HEK293 (cell line): ENCODE measurements at regions not wholly inside any gene's neighbourhood (a gene's known extent, or its start where the extent isn't known, plus 50 kb on each side); places are given as distances from the start of the nearest gene placed in this dataset.

Experiments
- CTCF ChIA-PET: fragments of 350-600 bp; formaldehyde crosslinking; extraction: SDS; loops from one replicate; lab custom pipeline; 2021; ENCODE audit warnings: antibody characterized with exemption; lab: Yijun Ruan, JAX
- POLR2A ChIA-PET: fragments of 300-600 bp; formaldehyde crosslinking; extraction: SDS; loops from one replicate; lab custom pipeline; 2020; ENCODE audit warnings: antibody characterized with exemption, inconsistent platforms; lab: Yijun Ruan, JAX
- H3K27ac ChIP-seq: fragments of 200-500 bp; sonication (Bioruptor generic); 2 replicates; pipeline ENCODE4 v1.5.1; 2014; ENCODE audit warnings: low read depth, low read length, control low read depth, inconsistent platforms; ENCODE audit errors: extremely low read depth
- H3K36me3 ChIP-seq, 2 experiments: fragments of 200-500 bp in 1 of 2; sonication (Bioruptor generic) in 1 of 2; 1 replicate in 1 of 2; 2 replicates in 1 of 2; pipeline ENCODE4 v1.5.1; 2014 to 2017; ENCODE audit warnings: inconsistent platforms in 2 of 2, low read length in 2 of 2; ENCODE audit not compliant: control insufficient read depth in 2 of 2, insufficient read depth in 1 of 2
- H3K4me1 ChIP-seq: fragments of 200-500 bp; sonication (Bioruptor generic); 2 replicates; pipeline ENCODE4 v1.5.1; 2014; ENCODE audit warnings: mild to moderate bottlenecking, low read length, inconsistent platforms; ENCODE audit not compliant: control insufficient read depth, insufficient read depth
- H3K4me3 ChIP-seq: 2 replicates; pipeline ENCODE4 v1.5.1; 2011; ENCODE audit warnings: low read depth, mild to moderate bottlenecking, control low read depth, low read length, moderate library complexity
- H3K9me3 ChIP-seq: fragments of 200-500 bp; sonication (Bioruptor generic); 2 replicates; pipeline ENCODE4 v1.5.1; 2014; ENCODE audit warnings: low read depth, low read length, inconsistent platforms; ENCODE audit not compliant: control insufficient read depth, insufficient read depth
- BCL11B ChIP-seq: fragments of 450-650 bp; formaldehyde crosslinking; IDR thresholded peaks from 2 replicates; pipeline ENCODE4 v1.5.1; 2016; ENCODE audit warnings: low read depth, missing biosample characterization, missing genetic modification characterization
- CTCF ChIP-seq: fragments of 450-650 bp; formaldehyde crosslinking; IDR thresholded peaks from 2 replicates; pipeline ENCODE4 v1.5.1; 2016; ENCODE audit warnings: missing biosample characterization, missing genetic modification characterization
- EGR2 ChIP-seq: fragments of 450-650 bp; formaldehyde crosslinking; IDR thresholded peaks from 2 replicates; pipeline ENCODE4 v1.5.1; 2016; ENCODE audit warnings: low read depth, missing biosample characterization, missing genetic modification characterization
- KLF8 ChIP-seq: fragments of 450-650 bp; formaldehyde crosslinking; IDR thresholded peaks from 2 replicates; pipeline ENCODE4 v1.5.1; 2016; ENCODE audit warnings: missing biosample characterization, missing genetic modification characterization
- MEIS1 ChIP-seq: sonication (generic); formaldehyde crosslinking; IDR thresholded peaks from 2 replicates; pipeline ENCODE4 v1.8.1; 2022; ENCODE audit warnings: missing genetic modification reagents, mild to moderate bottlenecking, borderline replicate concordance
- PRDM1 ChIP-seq: fragments of 450-650 bp; formaldehyde crosslinking; IDR thresholded peaks from 2 replicates; pipeline ENCODE4; 2016; ENCODE audit warnings: missing biosample characterization, missing genetic modification characterization
- SP2 ChIP-seq: fragments of 450-650 bp; formaldehyde crosslinking; IDR thresholded peaks from 2 replicates; pipeline ENCODE4 v1.5.1; 2016; ENCODE audit warnings: missing biosample characterization, missing genetic modification characterization
- ZBTB1 ChIP-seq: fragments of 450-650 bp; formaldehyde crosslinking; IDR thresholded peaks from 2 replicates; pipeline ENCODE4 v1.5.1; 2016; ENCODE audit warnings: missing biosample characterization, missing genetic modification characterization
- ZNF121 ChIP-seq: fragments of 450-650 bp; formaldehyde crosslinking; IDR thresholded peaks from 2 replicates; pipeline ENCODE4 v1.5.1; 2016; ENCODE audit warnings: missing biosample characterization, missing genetic modification characterization
- ZNF138 ChIP-seq: fragments of 450-650 bp; formaldehyde crosslinking; IDR thresholded peaks from 2 replicates; pipeline ENCODE4 v1.5.1; 2016; ENCODE audit warnings: missing biosample characterization, missing genetic modification characterization, borderline replicate concordance
- ZNF148 ChIP-seq: fragments of 450-650 bp; formaldehyde crosslinking; IDR thresholded peaks from 2 replicates; pipeline ENCODE4 v1.5.0; 2017; ENCODE audit warnings: missing biosample characterization, missing genetic modification characterization, borderline replicate concordance
- ZNF155 ChIP-seq: fragments of 450-650 bp; formaldehyde crosslinking; IDR thresholded peaks from 2 replicates; pipeline ENCODE4 v1.5.1; 2016; ENCODE audit warnings: missing biosample characterization, missing genetic modification characterization
- ZNF292 ChIP-seq: fragments of 450-650 bp; formaldehyde crosslinking; IDR thresholded peaks from 2 replicates; pipeline ENCODE4 v1.5.1; 2016; ENCODE audit warnings: low read depth, missing biosample characterization, missing genetic modification characterization, borderline replicate concordance
- ZNF391 ChIP-seq: fragments of 450-650 bp; formaldehyde crosslinking; IDR thresholded peaks from 2 replicates; pipeline ENCODE4 v1.5.1; 2016; ENCODE audit warnings: low read depth, missing biosample characterization, missing genetic modification characterization, borderline replicate concordance
- ZNF530 ChIP-seq: fragments of 450-650 bp; formaldehyde crosslinking; IDR thresholded peaks from 2 replicates; pipeline ENCODE4 v1.5.1; 2016; ENCODE audit warnings: low read depth, missing biosample characterization, missing genetic modification characterization
- ZNF549 ChIP-seq: fragments of 450-650 bp; IDR thresholded peaks from 2 replicates; pipeline ENCODE4 v1.5.1; 2018; ENCODE audit warnings: missing biosample characterization, missing genetic modification characterization, mild to moderate bottlenecking, inconsistent platforms, moderate library complexity
- ZNF555 ChIP-seq: fragments of 450-650 bp; formaldehyde crosslinking; conservative IDR thresholded peaks from 2 replicates; pipeline ENCODE4 v1.5.1; 2017; ENCODE audit warnings: missing biosample characterization, mild to moderate bottlenecking, missing genetic modification characterization, inconsistent platforms
- ZNF664 ChIP-seq: fragments of 450-650 bp; formaldehyde crosslinking; IDR thresholded peaks from 2 replicates; pipeline ENCODE4 v1.5.1; 2016; ENCODE audit warnings: missing biosample characterization, missing genetic modification characterization
- TF ChIP-seq, protein P1 (sequence below): sonication (generic); formaldehyde crosslinking; IDR thresholded peaks from 2 replicates; pipeline ENCODE4 v1.8.1; 2022; ENCODE audit warnings: mild to moderate bottlenecking, moderate library complexity, missing genetic modification reagents
- TF ChIP-seq, protein P2 (sequence below): fragments of 450-650 bp; formaldehyde crosslinking; IDR thresholded peaks from 2 replicates; pipeline ENCODE4 v1.5.1; 2016; ENCODE audit warnings: missing biosample characterization, missing genetic modification characterization, borderline replicate concordance
- TF ChIP-seq, protein P3 (sequence below): fragments of 450-650 bp; formaldehyde crosslinking; IDR thresholded peaks from 2 replicates; pipeline ENCODE4 v1.5.1; 2016; ENCODE audit warnings: missing biosample characterization, missing genetic modification characterization
- TF ChIP-seq, protein P4 (sequence below): fragments of 450-650 bp; formaldehyde crosslinking; IDR thresholded peaks from 2 replicates; pipeline ENCODE4; 2016; ENCODE audit warnings: missing biosample characterization, missing genetic modification characterization

DNA sequence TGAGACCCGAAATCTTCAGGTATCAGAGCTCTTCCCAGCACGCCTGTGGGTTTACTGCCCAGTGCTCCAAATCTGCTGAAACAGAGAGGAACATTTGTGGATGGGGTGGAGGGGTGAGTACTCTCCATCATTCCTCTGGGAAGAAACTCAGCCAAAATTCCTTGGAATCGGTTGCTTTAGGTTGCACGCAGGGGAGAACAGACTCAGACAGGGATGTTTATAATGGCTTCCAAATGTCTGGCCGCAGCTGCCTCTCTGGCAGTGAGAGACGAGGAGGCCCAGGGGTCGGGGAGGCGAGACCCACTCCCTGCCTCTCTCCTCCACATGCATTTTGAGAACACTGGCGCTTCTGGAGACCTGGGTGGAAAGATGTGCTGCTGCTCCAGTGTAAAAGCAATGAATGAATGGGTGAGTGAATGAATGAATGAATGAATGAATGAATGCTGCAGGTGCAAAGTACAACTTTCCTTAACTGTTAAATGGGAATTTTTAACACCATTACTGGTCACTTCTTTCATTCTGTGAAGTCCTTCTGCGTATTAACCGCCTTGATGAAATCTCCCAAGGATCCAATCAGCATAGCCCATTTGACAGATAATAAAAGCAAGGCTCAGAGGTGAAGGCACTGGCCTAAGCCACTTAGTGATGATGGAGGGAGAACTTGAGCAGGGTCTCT, 437.4 kb downstream of the MIAT start:
- Histone ChIP-seq H3K27ac (no peak overlapping the region), H3K4me1 (no peaks in the 10 kb centered on the region), H3K36me3 (no peaks in the 10 kb centered on the region), H3K9me3 (no peaks in the 10 kb centered on the region), H3K4me3 (no peak overlapping the region)
- TF ChIP-seq CTCF (tag by site-specific recombination) (no peak), ZNF292 (tag by site-specific recombination) (no peak), ZNF549 (no peak), ZNF121 (tag by site-specific recombination) (no peak), MEIS1 (CRISPR knock-in tag) (no peak), ZNF391 (no peak), ZNF555 (no peak)
- ChIA-PET CTCF (interaction anchor here (0.8 kb wide), 1 partner anchor 8 kb away, joined by 4 read pairs; no protein-coding TSS in a partner anchor), POLR2A (no interaction called here)

GRCh38 chr22:27097506-27097905, 440.1 kb downstream of the MIAT start:
- Histone ChIP-seq H3K36me3 (no peaks in the 10 kb centered on the region), H3K4me3 (no peak overlapping the region), H3K4me1 (peaks cover 2% of the 10 kb centered on the region; the same call in 1 of the 2 replicates), H3K9me3 (no peaks in the 10 kb centered on the region), H3K27ac (no peak overlapping the region)
- ChIA-PET CTCF (no interaction called here), POLR2A (no interaction called here)
- TF ChIP-seq ZNF138 (tag by site-specific recombination) (no peak), KLF8 (no peak), ZNF549 (no peak), ZBTB1 (tag by site-specific recombination) (no peak), PRDM1 (tag by site-specific recombination) (no peak), ZNF664 (tag by site-specific recombination) (no peak), ZNF155 (tag by site-specific recombination) (no peak), EGR2 (no peak), ZNF148 (tag by site-specific recombination) (no peak), BCL11B (tag by site-specific recombination) (no peak), SP2 (tag by site-specific recombination) (no peak), ZNF530 (tag by site-specific recombination) (no peak), ZNF391 (no peak)
- TF ChIP-seq, protein P1, sequence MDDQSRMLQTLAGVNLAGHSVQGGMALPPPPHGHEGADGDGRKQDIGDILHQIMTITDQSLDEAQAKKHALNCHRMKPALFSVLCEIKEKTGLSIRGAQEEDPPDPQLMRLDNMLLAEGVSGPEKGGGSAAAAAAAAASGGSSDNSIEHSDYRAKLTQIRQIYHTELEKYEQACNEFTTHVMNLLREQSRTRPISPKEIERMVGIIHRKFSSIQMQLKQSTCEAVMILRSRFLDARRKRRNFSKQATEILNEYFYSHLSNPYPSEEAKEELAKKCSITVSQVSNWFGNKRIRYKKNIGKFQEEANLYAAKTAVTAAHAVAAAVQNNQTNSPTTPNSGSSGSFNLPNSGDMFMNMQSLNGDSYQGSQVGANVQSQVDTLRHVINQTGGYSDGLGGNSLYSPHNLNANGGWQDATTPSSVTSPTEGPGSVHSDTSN (CRISPR knock-in tag): no peak
- TF ChIP-seq, protein P2, sequence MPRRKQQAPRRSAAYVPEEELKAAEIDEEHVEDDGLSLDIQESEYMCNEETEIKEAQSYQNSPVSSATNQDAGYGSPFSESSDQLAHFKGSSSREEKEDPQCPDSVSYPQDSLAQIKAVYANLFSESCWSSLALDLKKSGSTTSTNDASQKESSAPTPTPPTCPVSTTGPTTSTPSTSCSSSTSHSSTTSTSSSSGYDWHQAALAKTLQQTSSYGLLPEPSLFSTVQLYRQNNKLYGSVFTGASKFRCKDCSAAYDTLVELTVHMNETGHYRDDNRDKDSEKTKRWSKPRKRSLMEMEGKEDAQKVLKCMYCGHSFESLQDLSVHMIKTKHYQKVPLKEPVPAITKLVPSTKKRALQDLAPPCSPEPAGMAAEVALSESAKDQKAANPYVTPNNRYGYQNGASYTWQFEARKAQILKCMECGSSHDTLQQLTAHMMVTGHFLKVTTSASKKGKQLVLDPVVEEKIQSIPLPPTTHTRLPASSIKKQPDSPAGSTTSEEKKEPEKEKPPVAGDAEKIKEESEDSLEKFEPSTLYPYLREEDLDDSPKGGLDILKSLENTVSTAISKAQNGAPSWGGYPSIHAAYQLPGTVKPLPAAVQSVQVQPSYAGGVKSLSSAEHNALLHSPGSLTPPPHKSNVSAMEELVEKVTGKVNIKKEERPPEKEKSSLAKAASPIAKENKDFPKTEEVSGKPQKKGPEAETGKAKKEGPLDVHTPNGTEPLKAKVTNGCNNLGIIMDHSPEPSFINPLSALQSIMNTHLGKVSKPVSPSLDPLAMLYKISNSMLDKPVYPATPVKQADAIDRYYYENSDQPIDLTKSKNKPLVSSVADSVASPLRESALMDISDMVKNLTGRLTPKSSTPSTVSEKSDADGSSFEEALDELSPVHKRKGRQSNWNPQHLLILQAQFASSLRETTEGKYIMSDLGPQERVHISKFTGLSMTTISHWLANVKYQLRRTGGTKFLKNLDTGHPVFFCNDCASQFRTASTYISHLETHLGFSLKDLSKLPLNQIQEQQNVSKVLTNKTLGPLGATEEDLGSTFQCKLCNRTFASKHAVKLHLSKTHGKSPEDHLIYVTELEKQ (tag by site-specific recombination): no peak
- TF ChIP-seq, protein P3, sequence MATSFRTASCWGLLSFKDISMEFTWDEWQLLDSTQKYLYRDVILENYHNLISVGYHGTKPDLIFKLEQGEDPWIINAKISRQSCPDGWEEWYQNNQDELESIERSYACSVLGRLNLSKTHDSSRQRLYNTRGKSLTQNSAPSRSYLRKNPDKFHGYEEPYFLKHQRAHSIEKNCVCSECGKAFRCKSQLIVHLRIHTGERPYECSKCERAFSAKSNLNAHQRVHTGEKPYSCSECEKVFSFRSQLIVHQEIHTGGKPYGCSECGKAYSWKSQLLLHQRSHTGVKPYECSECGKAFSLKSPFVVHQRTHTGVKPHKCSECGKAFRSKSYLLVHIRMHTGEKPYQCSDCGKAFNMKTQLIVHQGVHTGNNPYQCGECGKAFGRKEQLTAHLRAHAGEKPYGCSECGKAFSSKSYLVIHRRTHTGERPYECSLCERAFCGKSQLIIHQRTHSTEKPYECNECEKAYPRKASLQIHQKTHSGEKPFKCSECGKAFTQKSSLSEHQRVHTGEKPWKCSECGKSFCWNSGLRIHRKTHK (tag by site-specific recombination): no peak
- TF ChIP-seq, protein P4, sequence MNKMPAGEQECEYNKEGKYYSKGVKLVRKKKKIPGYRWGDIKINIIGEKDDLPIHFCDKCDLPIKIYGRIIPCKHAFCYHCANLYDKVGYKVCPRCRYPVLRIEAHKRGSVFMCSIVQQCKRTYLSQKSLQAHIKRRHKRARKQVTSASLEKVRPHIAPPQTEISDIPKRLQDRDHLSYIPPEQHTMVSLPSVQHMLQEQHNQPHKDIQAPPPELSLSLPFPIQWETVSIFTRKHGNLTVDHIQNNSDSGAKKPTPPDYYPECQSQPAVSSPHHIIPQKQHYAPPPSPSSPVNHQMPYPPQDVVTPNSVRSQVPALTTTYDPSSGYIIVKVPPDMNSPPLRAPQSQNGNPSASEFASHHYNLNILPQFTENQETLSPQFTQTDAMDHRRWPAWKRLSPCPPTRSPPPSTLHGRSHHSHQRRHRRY: no peak
